ENCODE measurements at regions not wholly inside any gene's neighbourhood (a gene's known extent, or its start where the extent isn't known, plus 50 kb on each side); places are given as distances from the start of the nearest gene placed in this dataset.

- no peak for TF ChIP-seq ZFP30 (CRISPR knock-in tag; IDR thresholded peaks at IDR 0.05)
- no peak for TF ChIP-seq ISL1 (CRISPR knock-in tag; IDR thresholded peaks at IDR 0.05)
- TF ChIP-seq ZNF565 (CRISPR knock-in tag; conservative IDR thresholded peaks at IDR 0.05; ENCODE audit: low read depth), result no peak
- no peak for TF ChIP-seq CREB5 (CRISPR knock-in tag; IDR thresholded peaks at IDR 0.05; ENCODE audit: low read depth)
- TF ChIP-seq RARB (CRISPR knock-in tag; IDR thresholded peaks at IDR 0.05), result no peak
These were observed 164.2 kb upstream of the MYL2 start for GRCh38 chr12:111084605-111085004.
